HG03135 (cell line): ENCODE measurements at regions not wholly inside any gene's neighbourhood (a gene's known extent, or its start where the extent isn't known, plus 50 kb on each side); places are given as distances from the start of the nearest gene placed in this dataset.

Experiments
- ATAC-seq: cut with Tn5 transposase; IDR thresholded peaks from one replicate; pipeline ENCODE4 v1.9.1; 2021; ENCODE audit warnings: mild to moderate bottlenecking, moderate library complexity; ENCODE audit not compliant: unreplicated experiment

DNA sequence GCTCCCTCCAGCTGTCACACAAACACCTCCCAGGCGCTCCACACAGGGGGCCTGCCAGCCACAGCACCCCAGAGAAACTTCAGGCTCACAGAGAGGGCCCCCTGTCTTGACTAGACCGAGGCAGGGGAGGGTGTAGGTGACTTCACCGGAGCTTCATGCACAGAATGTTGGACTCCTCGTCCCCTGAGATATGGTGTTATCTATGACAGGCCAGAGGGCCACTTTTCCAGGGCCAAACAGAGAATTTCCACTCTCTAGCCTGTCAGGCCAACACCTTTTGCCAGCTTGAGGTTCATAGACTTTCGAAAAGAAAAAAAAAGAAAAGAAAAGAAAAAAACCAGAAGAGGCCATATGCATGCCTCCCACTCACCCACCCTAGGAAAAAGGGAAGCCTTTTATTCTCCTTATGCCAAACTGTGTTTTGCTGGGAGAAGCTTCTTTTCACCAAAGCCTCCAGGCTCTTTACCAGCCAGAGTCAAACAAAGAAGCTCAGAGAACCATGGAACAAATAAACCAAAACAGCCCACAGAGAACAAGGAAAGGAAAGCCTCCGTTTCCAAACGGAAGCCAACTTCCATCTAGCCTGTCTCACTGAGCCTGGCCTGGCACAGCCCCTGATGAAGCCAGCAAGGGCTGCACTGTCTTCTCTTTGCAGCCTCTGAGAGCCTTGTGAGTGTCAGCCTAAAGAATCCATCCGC, 313.2 kb upstream of the JARID2 start:
- no peak for ATAC-seq

DNA sequence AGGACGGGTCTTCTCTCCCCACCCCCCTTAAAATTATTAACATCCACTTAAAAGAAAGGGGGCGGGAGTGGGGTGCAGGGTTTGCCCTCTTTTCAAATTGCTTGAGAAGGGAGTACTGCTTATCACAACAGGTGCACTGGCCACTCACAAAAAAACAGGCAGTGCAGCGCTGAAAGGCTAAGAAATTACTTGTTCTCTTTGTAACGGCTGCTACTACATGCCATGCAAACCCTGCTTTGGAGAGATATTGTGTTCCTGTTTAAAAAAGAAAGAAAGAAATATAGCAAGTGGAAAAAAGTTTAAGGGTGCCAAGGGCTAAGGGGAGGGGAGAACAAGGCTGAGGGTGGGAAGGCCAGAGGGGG, 312.7 kb upstream of the JARID2 start:
- no peak for ATAC-seq

DNA sequence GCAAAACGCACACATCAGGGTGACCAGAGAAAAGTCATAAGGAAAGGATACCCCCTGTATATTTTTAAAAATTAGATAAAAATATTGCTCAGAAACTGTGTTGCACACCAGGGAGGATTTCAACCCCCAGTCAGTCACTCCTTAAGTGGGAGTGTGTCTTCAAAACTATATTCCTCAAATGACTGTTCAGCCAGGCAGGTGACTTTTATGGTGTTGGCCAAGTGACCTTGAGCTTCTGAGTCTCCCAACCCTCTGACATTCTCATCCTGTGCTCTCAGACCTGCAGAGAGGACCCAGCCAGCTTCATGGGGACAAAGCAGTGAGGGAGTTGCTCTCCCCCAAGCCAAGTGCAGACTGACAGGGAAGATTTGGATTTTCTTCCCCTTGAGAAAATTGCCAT, 311.9 kb upstream of the JARID2 start:
- no peak for ATAC-seq

DNA sequence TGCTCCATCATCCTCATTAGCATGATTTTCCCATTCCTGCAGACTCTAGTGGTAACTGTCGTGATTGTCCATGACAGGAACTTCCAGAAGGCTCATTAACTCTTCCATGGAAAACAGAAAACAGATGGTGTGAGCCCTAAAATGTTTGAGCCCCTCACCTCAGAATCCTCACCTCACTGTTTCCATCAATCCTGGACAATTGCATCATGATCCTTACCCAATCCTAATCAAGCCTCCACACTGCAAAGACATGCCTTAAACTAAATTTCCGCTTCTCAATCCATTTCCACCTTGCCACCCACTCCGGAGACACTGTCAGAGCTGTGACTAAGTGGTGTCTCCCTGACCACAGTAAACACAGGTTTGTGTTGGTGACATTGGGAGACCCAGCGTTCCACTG, 311.0 kb upstream of the JARID2 start:
- ATAC-seq = no peak

DNA sequence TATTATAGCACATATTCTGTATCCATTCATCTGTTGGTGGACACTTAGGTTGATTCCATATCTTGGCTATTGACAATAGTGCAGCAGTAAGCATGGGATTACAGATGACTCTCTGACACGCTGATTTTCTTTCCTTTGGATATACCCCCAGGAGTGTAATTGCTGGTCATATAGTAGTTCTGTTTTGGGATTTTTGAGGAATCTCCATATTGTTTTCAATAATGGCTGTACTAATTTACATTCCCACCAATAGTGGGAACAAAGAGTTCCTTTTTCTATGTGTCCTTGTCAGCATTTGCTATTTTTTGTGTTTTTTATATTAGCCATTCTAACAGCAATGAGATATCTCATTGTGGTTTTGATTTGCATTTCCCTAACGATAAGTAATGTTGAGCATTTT, 309.0 kb upstream of the JARID2 start:
- no peak for ATAC-seq

DNA sequence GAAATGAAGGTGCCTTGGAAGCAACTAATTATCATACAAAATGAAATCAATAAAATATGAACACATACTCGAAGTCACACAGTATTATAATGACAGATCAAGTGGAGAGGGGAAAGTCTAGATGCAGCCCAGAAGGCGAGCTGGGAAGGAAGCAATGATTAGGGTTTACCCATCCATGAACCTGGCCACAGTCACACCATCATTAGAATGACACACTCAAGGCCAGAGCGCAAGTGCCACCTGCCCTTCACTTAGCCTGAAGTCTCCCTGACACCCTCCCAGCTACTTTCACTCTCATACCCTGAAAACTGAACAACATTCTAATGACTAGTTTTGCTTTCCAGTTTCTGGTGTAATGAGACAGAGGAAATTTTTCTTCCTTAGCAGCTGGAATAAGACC, 302.8 kb upstream of the JARID2 start:
- no peak for ATAC-seq

DNA sequence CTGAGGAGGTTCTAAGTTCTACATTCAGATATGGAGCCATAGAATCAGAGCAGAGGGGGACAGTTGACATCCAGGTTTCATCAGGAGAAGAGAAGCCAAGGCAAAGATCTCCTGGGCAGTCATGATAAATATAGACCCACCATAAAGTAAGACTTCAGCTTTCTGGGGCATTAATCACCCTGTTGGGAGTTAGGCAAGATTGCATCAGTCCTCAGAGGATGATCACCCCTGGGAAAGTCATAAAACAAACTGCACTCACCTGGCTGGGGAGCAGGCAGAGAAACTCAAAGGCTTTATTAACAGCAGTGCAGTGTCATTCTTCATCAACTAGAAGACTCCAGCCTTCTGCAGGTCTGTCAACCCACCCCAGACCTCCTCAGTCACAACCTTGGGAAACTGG, 301.3 kb upstream of the JARID2 start:
- no peak for ATAC-seq

DNA sequence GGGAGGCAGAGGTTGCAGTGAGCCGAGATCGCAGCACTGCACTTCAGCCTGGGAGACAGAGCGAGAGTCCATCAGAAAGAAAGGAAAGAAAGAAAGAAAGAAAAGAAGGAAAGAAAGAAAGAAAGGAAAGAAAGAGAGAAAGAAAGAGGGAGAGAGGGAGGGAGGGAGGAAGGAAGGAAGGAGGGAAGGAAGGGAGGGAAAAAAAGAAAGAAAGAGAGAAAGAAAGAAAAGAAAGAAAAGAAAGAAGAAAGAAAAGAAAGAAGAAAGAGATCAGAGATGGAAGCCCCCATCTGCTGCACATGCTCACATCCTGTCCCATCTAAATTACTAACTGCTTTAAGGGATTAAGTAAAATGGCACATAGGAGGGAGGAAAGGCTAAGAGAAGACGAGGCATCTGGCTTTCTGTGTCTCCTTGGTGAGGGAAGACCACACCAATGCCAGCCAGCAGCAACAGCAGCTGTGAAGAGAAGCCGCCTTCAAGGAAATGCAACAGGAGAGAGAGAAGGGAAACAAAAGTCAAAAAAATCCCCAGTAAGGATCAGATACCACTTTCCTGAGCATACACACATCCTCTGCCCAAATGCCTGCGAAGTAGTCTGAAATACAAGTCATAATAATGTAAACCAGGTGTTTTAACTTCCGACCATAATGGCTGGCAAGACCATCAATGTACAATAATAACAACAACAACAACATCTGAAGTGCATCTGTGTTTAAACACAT, 300.2 kb upstream of the JARID2 start:
- ATAC-seq = no peak

DNA sequence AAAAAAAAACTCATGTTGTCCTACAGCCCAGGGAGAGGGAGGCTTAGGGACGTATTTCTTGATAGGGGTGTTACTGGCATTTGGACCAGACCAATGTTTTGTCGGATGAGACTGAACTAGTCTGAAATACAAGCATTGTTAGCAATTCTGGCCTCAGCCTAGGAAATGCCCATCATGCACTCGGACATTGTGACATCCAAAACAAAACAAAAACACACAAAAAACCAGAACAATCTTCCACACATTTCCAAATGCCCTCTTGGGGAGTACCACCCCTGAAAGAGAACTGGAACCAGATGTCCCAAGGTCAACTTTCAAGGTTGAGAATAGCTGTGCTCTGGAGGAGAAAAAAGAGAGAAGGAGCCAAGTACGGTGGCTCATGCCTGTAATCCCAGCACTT, 299.1 kb upstream of the JARID2 start:
- ATAC-seq = no peak

DNA sequence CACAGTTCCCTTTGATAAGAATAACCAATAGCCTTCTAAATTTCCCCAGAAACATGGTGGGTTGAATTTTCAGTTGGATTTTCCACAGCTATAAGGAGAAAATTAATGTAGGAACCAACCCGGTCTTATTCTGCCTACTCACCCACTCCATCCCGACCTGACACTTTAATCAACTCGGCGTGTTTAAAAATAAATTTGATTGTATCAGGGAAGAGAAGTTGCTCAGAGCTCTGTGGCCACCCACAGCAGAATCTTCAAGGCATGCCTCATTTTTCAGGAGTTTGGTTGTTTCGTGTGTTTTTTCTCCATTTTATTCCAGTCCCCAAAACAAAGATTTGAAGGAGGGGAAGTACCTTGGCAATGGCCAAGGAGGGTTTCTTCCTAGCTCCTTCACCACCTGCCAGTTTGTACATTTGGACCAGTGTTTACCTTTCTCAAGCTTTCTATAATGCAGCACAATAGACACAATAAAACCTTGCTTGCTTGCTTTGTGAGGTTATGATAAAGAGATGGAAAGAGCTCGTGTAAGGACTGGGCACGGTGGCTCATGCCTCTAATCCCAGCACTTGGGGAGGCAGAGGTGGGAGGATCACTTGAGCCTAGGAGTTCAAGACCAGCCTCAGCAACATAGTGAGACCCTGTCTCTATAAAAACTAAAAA, 297.2 kb upstream of the JARID2 start:
- no peak for ATAC-seq

DNA sequence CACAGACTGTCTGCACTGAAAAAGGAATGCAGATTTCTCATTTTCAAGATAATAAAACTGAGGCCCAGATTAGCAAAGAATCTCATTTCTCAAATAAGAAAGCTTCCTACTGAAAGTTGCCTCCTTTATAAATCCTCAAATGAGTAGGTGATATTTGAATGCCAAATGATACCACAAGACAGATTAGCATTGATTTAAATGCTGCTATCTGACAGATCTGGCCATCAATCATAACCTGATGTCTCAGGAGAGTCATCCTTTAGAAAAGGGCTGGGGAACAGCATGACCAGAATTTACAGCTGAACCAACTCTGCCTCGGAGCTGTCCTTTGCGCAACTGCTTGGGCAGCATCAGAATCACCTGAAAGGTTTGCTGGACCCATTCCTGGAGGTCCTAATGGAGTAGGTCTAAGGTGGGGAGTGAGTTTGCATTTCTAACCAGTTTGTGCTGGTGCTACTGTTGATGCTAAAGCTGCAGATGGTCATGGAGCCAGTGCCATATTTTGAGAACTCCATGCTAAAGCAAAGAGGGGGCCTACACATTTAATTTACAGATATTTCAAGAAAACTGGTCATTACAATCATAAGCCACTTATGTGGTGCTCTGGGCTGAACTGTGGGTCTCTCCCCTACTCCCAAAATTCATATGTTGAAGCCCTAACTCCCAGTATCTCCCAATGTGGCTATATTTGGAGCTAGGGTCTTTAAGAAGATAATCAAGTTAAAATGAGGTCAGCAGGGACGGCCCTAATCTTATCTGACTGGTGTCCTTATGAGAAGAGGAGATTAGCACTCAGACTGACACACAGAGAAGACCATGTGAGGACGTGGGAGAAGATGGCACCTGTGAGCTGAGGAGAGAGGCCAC, 295.5 kb upstream of the JARID2 start:
- ATAC-seq = no peak

DNA sequence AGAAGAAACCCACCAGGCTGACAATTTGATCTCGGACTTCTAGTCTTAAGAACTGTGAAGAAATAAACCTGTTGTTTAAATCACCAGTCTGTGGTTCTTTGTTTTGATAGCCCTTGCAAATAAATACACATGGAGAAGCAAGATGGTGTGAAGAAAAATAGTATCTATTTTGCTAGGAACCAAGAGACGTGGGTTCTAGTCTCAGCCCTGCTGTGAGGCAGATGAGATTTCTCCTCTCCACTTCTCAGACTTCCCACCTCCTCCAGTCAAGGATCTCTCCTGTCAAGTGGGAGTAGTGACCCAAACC, 294.9 kb upstream of the JARID2 start:
- no peak for ATAC-seq

DNA sequence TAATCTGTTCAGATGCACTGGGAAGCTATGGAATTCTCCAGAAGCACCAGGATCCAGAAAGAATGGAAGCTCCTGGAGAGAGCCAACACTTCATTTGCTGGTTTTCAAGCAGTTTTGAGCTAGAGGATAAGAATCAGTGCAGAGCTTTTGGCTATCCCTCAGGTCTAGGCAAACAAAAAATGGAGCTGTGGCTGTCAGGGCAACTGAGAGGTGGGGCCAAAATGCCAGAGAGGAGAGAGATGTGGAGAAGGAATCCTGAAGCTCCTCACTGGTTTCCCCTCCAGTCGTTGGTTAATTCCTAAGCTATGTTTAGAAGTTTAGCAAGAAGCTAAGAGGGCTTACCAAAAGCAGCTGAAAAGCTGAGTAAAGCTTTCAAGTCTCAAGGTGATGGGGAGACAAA, 294.2 kb upstream of the JARID2 start:
- ATAC-seq = no peak

DNA sequence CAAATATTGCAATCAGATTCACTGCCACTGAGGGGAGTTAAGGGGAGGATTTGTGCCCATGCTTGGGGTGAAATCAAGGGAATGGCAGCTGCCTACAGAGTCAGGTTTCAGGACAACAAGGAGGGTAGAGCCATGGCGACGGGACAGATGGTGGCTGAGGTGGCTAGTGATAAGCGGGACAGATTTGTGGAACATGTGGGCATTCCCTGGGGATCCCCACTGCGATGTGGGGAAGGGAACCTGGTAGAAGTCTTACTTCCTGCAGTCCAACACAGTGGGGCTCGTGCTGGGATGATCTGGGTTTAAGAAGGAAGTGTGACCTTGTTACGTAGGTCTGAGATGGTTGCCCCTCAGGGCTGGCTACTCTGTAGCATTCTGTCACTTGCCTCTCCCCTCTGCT, 292.0 kb upstream of the JARID2 start:
- ATAC-seq = no peak

DNA sequence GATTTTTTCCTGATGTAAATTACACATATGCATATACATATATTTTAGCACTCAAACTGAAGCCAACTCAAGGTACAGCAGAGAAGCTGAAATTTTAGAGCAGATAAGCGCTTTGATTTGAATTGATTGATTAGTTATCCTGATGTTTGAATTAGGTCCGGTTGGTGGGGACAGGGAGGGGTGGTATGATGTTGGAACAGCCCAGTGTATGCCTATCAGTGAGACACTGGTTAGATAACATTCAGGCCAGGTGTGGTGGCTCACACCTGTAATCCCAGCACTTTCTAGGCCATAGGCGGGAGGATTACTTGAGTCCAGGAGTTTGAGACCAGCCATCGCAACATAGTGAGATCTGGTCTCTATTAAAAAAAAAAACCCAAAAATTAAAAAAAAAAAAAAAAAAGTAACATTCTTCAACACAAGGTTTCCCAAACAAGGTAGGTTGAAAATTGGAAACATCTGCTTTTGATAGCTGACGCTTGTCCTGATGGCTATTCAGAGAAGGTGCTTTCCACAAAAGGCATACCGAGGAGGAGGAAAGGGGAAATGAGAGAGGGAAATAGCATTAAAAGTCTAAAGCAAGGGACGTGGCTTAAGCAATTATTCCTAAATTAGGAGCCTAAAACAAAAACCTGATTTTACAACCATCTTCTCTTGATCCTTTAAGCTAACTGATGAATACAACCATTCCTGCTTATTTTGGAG, 288.4 kb upstream of the JARID2 start:
- ATAC-seq = no peak

DNA sequence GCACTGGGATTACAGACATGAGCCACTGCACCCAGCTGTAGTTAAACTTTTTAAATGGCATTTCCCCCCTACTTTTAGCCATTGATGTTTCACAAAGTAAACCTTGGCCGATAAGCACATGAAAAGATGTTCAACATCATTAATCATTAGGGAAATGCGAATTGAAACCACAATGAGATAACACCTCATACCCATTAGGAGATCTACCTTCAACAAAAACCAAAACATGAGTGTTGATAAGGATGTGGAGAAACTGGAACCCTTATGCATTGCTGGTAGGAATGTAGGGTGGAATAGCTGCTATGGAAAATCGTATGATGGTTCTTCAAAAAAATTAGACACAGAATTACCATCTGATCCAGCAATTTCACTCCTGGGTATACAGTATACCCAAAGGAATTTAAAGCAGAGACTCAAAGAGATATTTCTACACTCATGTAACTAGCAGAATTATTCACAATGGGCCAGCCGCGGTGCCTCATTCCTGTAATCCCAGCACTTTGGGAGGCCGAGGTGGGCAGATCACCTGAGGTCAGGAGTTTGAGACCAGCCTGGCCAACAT, 286.5 kb upstream of the JARID2 start:
- no peak for ATAC-seq

DNA sequence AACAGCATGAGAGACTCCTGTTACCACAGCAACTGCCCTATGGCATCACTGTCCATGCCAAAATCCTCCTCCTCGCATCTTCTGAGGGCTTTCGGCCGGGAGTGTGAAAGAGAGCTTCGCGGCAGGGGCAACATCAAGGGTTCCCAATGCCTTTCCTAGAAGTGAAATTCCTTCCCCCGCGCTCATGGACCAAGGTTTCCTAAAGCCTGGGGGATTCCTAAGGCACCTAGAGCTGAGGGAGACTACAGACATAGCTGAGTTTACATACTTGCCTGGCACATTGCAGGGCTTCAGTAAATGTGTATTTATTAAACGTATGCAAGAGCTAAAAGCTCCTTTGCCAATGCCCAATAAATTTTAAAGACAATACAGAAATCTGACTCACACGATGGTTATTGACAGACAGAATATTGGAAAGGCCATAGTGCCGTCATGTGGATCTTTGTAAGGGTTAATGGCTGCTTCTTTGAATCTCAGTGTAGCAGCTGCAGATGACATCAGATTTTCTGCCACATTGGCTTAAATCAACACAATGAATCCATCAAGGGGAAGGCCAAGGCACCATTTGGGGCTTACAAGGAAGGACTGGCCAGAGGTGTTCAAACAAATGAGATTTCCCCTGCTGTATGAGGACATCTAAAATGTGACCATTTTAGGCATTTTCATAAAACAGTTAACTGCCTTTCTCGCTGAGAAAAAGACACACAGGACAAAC, 281.2 kb upstream of the JARID2 start:
- no peak for ATAC-seq

DNA sequence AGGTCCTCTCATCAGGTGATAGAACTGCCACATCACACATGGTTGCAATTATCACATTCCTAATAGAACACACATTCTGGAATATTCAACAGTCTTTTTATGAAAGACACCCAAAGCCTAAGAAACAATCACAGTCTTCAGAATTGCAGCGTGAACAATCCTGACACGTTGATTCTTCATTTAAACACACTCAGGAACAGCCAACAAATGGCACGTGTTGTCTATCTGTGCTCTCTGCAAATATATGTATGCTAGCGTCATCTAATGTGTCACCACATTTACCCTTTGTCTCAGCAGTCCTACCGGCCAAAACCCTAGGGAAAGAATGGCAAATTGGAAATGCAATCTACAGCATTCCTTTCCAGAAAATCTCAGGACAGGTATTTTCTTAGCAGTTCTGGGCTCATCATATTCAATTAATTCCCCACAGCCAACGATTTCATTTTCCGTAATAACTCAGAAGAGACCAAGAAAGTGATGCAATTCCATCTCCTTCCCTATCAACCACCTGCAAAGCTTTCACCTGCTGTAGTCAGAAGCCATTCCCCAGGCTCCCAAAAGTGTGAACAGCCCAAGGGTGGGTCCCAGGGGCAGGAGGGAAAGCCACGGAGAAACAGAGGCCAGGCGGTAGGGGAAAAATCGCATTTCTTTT, 280.3 kb upstream of the JARID2 start:
- no peak for ATAC-seq

DNA sequence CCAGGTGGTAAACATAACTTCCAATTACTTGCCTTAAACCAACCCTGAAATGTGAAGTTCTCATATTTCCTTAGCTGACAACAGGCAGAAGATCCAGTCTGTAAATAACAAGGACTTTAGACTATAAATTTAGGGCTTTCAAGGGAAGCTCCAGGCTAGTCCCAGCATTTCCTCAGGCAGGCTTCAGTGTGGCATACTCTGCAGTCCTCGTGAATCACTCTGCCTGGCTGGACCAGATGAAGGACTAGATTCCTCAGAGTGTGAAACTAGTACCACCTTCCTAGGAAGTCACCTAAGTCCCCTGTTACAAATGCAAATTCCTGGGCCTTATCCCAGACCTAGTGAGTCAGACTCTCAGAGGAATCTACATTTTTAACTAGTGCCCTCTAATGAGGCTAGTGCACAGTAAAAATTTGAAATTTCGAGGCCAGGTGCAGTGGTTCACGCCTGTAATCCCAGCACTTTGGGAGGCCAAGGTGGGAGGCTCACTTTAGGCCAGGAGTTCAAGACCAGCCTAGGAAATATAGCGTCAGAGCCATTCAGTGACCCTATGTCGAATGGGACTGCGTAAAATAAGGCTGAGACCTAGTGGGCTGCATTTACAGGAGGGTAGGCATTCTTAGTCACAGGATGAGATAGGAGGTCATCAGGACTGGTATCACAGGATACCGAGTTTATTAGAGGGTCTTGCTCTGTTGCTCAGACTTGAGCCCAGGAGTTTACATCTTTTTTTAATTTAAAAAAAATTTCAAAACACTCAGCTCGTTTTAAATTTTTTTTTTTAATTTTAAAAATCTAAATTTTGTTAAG, 279.6 kb upstream of the JARID2 start:
- no peak for ATAC-seq
